Astrocyte of the hippocampus (primary cell): ENCODE measurements at regions not wholly inside any gene's neighbourhood (a gene's known extent, or its start where the extent isn't known, plus 50 kb on each side); places are given as distances from the start of the nearest gene placed in this dataset.

Experiments
- DNase-seq: peaks from one replicate; pipeline ENCODE4 v3.0.0; 2011; ENCODE audit warnings: low read depth, low spot score

DNA sequence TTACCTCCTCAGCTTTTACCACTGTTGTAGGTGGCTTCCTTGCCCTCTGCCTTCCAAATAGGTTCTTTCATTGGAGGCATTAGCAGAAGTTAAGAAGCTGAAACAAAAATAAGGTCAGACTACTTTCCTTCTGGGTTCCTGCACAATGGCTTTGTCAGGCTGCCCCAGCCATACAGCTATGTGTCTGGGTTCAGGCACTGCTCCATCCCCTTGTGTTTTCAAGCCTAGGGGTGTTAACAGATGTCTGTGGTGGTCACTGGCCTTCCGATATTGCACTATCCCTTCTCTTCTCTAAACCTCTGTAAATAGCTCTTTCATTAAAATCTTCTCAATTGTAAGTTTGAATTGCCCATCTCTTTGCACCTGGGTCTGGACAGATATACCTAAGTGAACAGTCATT, 728.9 kb downstream of the SLC16A7 start:
- DNase-seq = no peak

DNA sequence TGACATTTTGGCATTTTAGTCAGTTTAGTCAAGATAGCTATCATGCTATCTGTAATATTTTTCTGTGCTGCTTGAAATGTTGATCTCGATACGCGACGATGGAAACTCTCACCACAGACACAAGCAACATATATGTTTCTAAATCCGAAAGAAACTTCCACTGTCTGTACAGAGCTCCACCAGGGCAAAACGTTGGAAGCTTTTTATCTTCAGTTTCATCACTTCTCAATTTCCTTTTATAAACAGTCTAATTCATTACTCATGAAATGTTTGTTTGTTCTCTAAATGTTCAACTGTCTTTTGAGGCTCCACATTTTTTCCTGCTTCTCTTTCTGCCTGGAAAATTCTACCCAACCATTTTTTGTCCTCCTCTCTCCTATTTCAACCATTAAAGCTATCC, 737.6 kb downstream of the SLC16A7 start:
- DNase-seq = no peak

GRCh38 chr12:60335745-60336144, 739.9 kb downstream of the SLC16A7 start:
- DNase-seq = peak; percentile 38

DNA sequence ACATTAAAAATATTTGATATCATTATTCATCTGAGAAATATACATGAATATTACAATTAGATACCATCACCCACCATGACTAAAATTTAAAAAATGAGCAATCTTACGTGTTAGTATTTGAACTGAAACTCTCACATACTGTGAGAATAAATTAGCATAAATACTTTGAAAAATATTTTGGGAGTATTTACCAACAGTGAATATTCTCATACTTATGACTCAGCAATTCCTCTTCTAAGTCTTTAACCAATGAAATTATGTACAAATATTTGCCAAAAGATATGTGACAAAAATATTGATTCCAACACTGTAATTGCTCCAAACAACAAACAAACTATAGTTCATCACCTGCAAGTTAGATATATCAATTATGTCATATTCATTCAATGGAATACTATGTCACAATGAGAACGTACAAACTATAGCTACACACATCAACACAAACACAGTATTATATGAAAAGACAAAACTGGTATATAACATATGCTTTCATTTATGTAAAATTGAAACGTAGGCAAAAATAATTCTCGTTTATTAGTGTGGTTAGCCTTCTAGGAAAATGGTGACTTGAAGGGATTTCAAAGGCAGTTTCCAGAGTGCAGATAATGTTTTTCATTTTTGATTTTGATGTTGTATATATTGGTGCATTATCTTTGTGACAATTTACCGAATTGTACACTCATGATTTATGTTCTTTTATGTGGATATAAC, 742.2 kb downstream of the SLC16A7 start:
- no peak for DNase-seq

DNA sequence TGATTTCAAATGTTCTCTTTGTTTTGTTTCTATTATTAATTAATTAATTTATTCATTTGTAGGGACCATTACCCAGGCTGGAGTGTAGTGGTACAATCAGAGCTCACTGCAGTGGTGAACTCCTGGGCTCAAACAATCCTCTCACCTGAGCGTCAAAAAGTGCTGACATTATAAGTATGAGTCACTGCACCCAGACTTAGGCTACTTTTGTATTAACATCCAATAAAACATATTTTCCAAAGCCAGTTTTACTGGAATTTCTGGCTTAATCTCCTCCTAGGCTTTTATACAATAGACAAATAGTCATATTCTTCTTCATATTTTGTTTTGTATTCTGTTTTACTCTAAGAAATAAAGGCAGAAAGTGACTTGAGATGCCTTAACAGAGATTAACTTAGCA, 749.6 kb downstream of the SLC16A7 start:
- DNase-seq = no peak

DNA sequence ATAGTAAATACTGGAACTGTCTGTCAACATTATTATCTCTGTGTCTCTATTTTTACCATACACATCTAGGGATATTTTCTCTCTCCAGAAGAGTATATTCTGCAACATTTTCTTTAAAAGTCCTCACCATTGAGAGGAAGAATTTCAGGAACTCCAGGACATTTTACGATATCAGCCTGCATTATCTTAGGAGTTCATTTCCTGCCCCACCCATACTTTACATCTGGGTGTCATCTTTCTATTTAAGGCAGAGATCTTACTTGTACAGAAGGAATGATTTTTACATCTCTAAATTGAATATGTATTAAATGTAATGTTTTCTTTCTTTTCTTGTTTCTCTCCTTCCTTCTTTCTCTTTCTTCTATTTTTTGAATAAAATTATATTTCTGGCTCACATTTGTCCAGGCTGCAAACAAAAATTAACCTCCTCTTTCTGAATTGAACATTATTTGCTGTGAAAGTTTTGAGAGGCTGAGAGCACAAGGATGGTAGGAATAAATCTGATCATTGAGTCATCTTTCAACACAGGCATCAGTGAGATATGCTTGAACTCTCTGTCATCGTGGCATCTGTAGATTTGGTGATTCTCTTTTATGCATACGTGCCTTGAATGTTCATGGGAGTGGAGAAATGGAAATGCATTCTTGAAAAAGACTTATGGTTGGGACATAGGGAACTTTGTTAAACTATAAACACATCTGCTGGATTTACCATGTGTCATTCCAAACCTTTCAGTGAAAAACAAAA, 753.6 kb downstream of the SLC16A7 start:
- no peak for DNase-seq

DNA sequence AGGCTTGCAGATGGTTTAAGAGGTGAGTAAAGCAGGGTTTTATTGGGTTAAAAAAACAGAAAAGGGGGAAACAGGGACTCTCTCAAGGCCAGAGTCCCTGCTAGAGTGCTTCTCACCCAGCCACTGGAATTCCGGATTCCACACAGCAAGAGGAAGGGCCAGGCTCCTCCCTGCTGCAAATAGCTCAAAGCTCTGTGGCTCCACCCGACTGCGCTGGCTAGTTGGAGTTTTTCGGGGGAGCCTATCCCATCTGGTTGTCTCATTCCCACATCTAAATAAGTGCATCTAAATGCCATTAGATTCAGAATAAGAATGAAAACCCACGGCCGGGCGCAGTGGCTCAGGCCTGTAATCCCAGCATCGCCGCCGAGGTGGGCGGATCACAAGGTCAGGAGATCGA, 791.5 kb downstream of the SLC16A7 start:
- DNase-seq = no peak

GRCh38 chr12:60391051-60391450, 795.2 kb downstream of the SLC16A7 start:
- no peak for DNase-seq

GRCh38 chr12:60391791-60392190, 796.0 kb downstream of the SLC16A7 start:
- no peak for DNase-seq

DNA sequence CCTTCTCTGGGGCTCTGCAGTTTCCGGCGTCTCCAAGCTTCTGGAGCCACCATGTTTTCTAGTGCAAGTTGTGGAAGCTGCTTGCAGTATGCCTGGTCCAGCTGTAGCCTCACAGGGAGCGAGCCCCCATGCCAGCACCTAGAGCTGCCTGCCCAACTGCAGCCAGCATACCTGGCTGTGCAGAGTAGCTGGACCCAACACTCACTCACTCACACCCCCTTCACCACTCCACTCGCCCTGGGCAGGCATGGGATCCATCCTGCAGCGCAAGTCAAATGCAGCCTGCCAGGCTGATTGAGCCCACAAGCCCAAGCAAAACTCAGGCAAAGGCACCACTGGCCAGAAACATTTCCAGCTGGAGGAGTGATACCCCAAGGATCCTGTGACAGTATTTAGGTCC, 797.3 kb downstream of the SLC16A7 start:
- DNase-seq = no peak

DNA sequence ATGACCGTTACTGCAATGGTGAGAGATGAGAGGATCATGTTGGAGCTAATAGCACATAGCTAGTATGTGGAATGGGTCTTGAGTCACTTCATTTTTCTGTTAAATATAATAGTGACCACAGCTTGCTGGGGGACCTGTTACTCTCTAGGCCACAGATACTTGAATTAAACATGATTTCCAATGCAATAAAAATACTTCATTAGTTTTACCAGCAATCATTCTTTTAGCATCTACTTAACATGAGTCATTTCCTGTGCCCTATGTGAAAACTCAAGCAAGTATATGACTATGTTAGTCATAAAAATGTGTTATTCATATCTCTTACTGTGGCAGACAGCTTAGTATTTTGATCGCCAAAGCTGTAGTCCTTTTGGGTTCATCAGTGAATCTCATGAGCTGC, 798.8 kb downstream of the SLC16A7 start:
- DNase-seq = peak; percentile 13

DNA sequence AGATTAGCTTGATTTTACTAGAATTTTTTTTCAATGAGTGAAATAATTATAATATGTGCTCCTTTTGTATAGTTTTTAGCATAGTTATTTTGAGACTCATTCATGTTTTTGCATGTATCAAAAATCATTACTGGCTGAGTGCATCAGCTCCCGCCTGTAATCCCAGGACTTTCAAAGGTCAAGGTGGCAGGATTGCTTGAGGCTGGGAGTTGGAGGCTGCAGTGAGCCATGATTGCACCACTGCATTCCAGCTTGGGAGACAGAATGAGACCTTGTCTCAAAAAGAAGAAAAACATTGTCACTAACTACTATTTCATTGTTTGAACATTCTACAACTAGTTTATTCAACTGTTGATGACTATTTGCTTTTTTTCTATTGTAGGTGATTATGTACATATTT, 802.7 kb downstream of the SLC16A7 start:
- no peak for DNase-seq

DNA sequence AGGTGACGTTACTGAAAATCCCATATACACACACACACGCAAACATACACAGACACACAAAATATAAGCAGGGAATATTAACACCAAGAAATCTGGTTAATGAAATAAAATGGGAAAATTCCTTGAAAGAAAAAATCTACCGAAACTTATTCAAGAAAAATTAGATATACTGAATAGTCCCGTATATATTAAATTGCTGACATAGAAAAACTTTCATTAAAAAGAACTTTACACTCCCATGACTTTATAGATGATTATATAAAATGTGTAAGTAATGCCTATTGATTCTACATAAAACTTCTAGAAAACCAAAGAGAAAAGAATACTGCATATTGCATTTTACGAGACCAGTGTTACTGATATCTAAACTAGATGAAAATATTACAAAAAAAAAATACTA, 803.2 kb downstream of the SLC16A7 start:
- DNase-seq = no peak

GRCh38 chr12:60402996-60403395, 807.2 kb downstream of the SLC16A7 start:
- DNase-seq = no peak

DNA sequence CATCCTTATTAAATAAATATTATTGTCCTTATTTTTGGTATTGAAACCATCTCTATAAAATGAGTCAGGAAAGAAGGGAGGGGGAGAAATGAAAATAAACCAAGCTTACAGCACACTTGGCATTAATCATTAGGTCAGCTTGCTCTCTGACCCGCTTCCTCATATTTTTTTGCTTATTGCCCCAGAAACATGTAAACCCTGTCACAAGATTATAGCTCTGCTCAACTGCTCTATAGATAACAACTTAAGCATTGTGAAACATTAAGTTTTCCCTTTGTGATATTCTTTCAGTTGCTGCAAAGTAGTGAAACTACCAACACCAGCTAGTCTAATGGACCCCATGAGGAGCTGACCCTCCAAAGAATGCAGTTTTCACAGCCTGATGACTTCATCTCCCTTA, 819.5 kb downstream of the SLC16A7 start:
- no peak for DNase-seq

- no peak for DNase-seq
Measured at GRCh38 chr12:60419986-60420385, 824.2 kb downstream of the SLC16A7 start.

DNA sequence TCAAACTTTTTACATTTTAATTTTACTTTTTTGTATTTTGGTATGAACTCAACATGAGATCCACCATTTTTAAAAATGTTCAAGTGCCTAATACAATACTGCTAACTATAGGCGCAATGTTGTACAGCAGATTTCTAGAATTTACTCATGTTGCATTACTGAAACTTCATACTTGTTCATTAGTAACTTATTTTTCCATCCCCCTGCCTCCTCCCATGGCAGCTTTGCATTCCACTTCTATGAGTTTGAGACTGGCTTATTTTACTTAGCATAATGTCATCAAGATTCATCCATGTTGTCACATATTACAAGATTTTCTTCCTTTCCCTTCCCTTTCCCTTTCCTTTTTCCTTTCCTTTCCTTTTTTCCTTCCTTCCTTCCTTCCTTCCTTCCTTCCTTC, 825.9 kb downstream of the SLC16A7 start:
- no peak for DNase-seq

DNA sequence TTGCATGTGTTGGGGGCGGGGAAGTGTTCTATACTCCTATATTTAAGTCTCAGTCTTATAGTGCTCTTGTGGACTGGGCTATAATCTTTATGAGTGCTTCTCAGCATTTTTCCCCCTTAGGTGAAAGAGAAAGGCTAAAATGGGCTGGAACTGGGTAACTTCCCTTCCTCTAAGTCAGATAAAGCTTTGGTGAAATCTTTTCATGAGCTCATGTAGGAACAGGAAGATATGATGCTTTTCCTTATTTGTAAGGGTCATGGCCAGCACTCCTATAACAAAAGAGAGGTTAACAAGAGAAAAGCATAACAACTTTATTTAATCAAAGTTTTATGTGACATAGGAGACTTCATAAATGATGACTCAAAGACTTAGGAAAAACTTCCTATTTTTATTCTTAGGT, 841.5 kb downstream of the SLC16A7 start:
- no peak for DNase-seq

- DNase-seq = no peak
Measured at GRCh38 chr12:60441577-60441976, 845.7 kb downstream of the SLC16A7 start.

GRCh38 chr12:60451457-60451856, 855.6 kb downstream of the SLC16A7 start:
- DNase-seq = no peak

DNA sequence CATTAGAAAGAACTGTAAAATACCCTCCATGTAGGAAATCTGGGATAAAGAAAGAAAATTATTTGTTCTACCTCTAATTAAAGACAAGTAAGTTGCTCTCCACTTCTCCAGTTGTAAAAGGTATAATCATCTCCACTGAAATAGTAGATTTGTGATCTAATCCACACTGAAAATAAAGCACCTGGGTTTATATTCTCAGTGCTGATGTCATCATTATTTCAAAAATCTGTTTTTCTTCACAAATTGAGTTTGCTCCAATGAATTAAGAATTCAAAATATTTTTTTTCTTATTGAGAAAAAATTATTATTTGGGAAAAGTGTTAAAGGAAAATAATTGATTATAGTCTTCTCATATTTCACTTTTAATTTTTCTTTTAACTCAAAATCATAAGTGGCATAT, 869.2 kb downstream of the SLC16A7 start:
- DNase-seq = no peak

- no peak for DNase-seq
Measured at GRCh38 chr12:60468546-60468945, 872.7 kb downstream of the SLC16A7 start.

- DNase-seq = no peak
Measured at GRCh38 chr12:60475825-60476224, 880.0 kb downstream of the SLC16A7 start.
